Panc1 (cell line): ENCODE measurements at regions not wholly inside any gene's neighbourhood (a gene's known extent, or its start where the extent isn't known, plus 50 kb on each side); places are given as distances from the start of the nearest gene placed in this dataset.

Experiments used
- ATAC-seq: fragments of 200-7000 bp; cut with Tn5 transposase; 2 replicates; pipeline ENCODE4 v1.9.1; 2020; ENCODE audit warnings: mild to moderate bottlenecking, moderate library complexity
- BruUV-seq: library from RNA; stranded (reverse); fragments of 400-500 nt; replicated peaks from 2 replicates; lab custom pipeline; 2021; lab: Mats Ljungman, UMichigan
- CTCF ChIA-PET: fragments of 300-600 bp; sonication (Branson Sonifier 250); formaldehyde crosslinking; loops from one replicate; lab custom pipeline; 2022; ENCODE audit warnings: antibody characterized with exemption; lab: Charles Lee
- POLR2A ChIA-PET: fragments of 300-600 bp; sonication (Branson Sonifier 250); formaldehyde crosslinking; loops from one replicate; lab custom pipeline; 2022; ENCODE audit warnings: antibody characterized with exemption; lab: Charles Lee
- DNase-seq: peaks from one replicate; pipeline ENCODE4 v3.0.0-alpha.2; 2010; ENCODE audit warnings: low read depth, low spot score
- H3K27ac ChIP-seq: 2 replicates; pipeline ENCODE4 v1.5.1; 2011; ENCODE audit warnings: mild to moderate bottlenecking, low read length, inconsistent platforms
- H3K27me3 ChIP-seq: fragments of 200-500 bp; sonication (Bioruptor generic); 2 replicates; pipeline ENCODE4 v1.6.0; 2014; ENCODE audit warnings: low read length, inconsistent platforms; ENCODE audit not compliant: control insufficient read depth, insufficient read depth
- H3K36me3 ChIP-seq: fragments of 200-500 bp; sonication (Bioruptor generic); 2 replicates; pipeline ENCODE4 v1.5.1; 2014; ENCODE audit warnings: inconsistent platforms, mild to moderate bottlenecking, low read length, moderate library complexity; ENCODE audit not compliant: control insufficient read depth, insufficient read depth
- H3K4me1 ChIP-seq: 2 replicates; pipeline ENCODE4 v1.5.1; 2011; ENCODE audit warnings: inconsistent platforms, mild to moderate bottlenecking, low read length, moderate library complexity; ENCODE audit not compliant: control insufficient read depth, insufficient read depth
- H3K4me3 ChIP-seq, 2 experiments: 2 replicates each; pipeline ENCODE4 v1.5.1; 2011 to 2012; ENCODE audit warnings: low read depth in 2 of 2, low read length in 2 of 2, mild to moderate bottlenecking in 2 of 2, inconsistent platforms in 1 of 2, moderate library complexity in 1 of 2
- H3K9me3 ChIP-seq: fragments of 200-500 bp; sonication (Bioruptor generic); 2 replicates; pipeline ENCODE4 v1.5.1; 2014; ENCODE audit warnings: low read depth, mild to moderate bottlenecking, inconsistent platforms, low read length, moderate library complexity; ENCODE audit not compliant: control insufficient read depth, insufficient read depth
- POLR2AphosphoS5 ChIP-seq: IDR thresholded peaks from 2 replicates; pipeline ENCODE4 v1.6.1; 2012; ENCODE audit warnings: mild to moderate bottlenecking, low read depth, low read length, moderate library complexity
- REST ChIP-seq, 2 experiments: IDR thresholded peaks; 2 replicates each; pipeline ENCODE4 v1.6.1; 2011 to 2012; ENCODE audit warnings: low read depth in 2 of 2, control low read depth in 1 of 2, low read length in 1 of 2, mild to moderate bottlenecking in 1 of 2, moderate library complexity in 1 of 2; ENCODE audit not compliant: insufficient read depth in 1 of 2
- SIN3A ChIP-seq: IDR thresholded peaks from 2 replicates; pipeline ENCODE4 v1.6.1; 2012; ENCODE audit warnings: low read depth, mild to moderate bottlenecking, low read length, moderate library complexity, borderline replicate concordance; ENCODE audit not compliant: insufficient read depth
- TCF7L2 ChIP-seq: IDR thresholded peaks from 2 replicates; pipeline ENCODE4 v1.6.1; 2011; ENCODE audit warnings: mild to moderate bottlenecking, low read depth, low read length, inconsistent platforms
- in situ Hi-C: cut with HindIII; loops from 2 replicates; pipeline ENCODE4 v1.10.0; 2016; ENCODE audit warnings: low sequenced_read_pairs, low pct_unique_long_range_greater_than_20kb
- intact Hi-C: fragments of 100-400 bp; cut with micrococcal nuclease; formaldehyde crosslinking; loops from one replicate; pipeline ENCODE4 v1.10.0; 2022; ENCODE audit not compliant: unreplicated experiment
- TF ChIP-seq, protein P1 (sequence below): fragments of 450-650 bp; IDR thresholded peaks from 2 replicates; pipeline ENCODE4 v1.5.1; 2017; ENCODE audit warnings: mild to moderate bottlenecking

DNA sequence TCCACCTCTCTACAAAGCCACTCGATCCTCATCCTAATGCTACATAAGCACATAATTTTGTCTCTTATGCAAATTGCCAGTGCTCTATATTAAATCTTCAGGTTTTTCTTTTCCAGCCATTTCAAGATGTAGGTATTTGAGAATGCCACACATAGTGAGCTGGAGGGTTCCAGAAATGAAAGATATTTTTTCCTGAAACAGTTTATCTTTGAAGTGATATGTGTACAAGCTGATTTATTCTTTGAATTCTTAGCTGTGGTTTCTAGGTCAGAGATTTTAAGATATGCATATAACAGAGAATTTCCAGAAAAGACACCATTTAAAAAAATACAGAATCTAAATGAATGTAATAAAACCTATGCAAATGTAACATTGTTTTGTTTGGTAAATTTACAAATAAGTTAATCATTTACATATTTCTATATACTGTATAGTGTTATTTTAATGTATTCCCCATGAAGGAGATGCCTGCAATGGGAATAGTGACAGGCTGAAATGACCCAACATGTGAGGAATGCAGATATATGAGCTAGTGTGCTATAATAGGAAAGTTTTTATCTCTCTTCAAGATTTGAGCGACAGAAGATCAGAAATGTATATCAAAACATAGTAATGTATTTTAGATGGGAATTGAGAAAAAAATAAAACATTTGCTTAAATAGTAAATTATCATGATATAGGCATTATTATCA lies 570.2 kb downstream of the SLITRK1 start:
- in situ Hi-C loops: no loop called here
- no TSS peak for BruUV-seq
- Histone ChIP-seq H3K4me1 (no peaks in the 10 kb centered on the region), H3K27me3 (no peaks in the 10 kb centered on the region), H3K36me3 (no peaks in the 10 kb centered on the region), H3K4me3 (no peak overlapping the region), H3K9me3 (no peaks in the 10 kb centered on the region), H3K27ac (no peak overlapping the region)
- DNase-seq (no peak), ATAC-seq (no peak)
- intact Hi-C loops: no loop called here
- TF ChIP-seq REST (IDR thresholded peaks at IDR 0.05; ENCODE audit: insufficient read depth in 1 of 2, low read depth in 2 of 2, low read length in 1 of 2) (no peak), SIN3A (no peak), POLR2AphosphoS5 (no peak), TCF7L2 (no peak)
- TF ChIP-seq, protein P1, sequence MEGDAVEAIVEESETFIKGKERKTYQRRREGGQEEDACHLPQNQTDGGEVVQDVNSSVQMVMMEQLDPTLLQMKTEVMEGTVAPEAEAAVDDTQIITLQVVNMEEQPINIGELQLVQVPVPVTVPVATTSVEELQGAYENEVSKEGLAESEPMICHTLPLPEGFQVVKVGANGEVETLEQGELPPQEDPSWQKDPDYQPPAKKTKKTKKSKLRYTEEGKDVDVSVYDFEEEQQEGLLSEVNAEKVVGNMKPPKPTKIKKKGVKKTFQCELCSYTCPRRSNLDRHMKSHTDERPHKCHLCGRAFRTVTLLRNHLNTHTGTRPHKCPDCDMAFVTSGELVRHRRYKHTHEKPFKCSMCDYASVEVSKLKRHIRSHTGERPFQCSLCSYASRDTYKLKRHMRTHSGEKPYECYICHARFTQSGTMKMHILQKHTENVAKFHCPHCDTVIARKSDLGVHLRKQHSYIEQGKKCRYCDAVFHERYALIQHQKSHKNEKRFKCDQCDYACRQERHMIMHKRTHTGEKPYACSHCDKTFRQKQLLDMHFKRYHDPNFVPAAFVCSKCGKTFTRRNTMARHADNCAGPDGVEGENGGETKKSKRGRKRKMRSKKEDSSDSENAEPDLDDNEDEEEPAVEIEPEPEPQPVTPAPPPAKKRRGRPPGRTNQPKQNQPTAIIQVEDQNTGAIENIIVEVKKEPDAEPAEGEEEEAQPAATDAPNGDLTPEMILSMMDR: no peak
- ChIA-PET POLR2A (no interaction called here), CTCF (no interaction called here)

DNA sequence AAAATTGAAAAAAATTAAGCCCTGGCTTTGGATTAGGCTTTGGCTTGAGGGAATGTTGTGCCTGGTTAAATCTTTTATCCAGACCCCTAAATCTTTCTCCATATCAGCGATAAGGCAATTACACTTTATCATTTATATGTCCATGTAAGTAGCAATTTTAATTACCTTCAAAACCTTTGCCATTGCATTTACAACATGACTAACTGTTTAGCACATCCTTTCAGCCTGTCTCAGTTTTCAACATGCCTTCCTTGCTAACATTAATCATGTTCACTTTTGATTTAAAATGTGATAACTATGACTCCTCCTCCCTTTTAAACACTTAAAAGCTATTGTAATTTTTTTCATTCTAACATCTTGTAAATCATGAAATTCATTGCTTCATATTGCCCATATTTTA lies 583.7 kb downstream of the SLITRK1 start:
- ChIA-PET CTCF (no interaction called here), POLR2A (no interaction called here)
- Histone ChIP-seq H3K9me3 (no peaks in the 10 kb centered on the region), H3K27ac (no peak overlapping the region), H3K36me3 (no peaks in the 10 kb centered on the region), H3K4me1 (no peaks in the 10 kb centered on the region), H3K4me3 (no peak overlapping the region), H3K27me3 (no peaks in the 10 kb centered on the region)
- ATAC-seq (no peak), DNase-seq (no peak)
- intact Hi-C loops (no loop called here), in situ Hi-C loops (no loop called here)
- TF ChIP-seq, protein P1: no peak
- TF ChIP-seq REST (IDR thresholded peaks at IDR 0.05; ENCODE audit: insufficient read depth in 1 of 2, low read depth in 2 of 2, low read length in 1 of 2) (no peak), POLR2AphosphoS5 (no peak), SIN3A (no peak), TCF7L2 (no peak)
- BruUV-seq: no TSS peak
